ENCODE measurements at regions not wholly inside any gene's neighbourhood (a gene's known extent, or its start where the extent isn't known, plus 50 kb on each side); places are given as distances from the start of the nearest gene placed in this dataset.

DNA sequence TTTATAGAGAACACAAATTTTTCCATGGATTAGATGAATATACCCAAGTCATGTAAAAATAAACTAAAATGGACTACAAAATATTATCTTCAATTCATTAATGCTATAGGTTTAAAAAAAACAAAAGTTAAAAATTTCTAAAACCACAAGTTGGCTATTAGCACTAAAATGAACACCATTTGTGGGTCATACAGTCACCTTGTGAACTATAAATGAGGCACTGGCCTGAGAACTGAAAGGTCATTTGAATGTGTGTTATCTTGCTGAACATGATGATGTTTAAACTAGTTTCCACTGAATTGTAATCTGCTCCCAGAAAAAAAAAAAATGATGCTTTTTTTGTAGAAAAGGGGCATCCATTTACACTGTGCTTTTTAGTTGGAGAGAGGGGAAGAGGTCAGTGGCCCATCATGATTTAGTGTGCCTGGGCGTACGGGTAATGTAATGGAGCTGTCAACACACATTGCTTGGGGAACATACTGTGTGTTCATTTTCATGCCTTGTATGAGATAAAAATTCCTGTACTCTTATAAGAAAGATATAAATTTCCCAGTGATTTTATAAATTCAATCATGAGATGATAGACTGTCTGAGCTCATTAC is 96.6 kb upstream of the FKBP1C start:
- no peaks in the 10 kb centered on the region for H3K27me3 ChIP-seq (ENCODE audit: insufficient read depth, low read length, poor library complexity)
- no peak overlapping the region for H2AFZ ChIP-seq (ENCODE audit: low read depth, low read length)
- H3K4me3 ChIP-seq (ENCODE audit: low read depth in 1 of 2, low read length in 2 of 2): no peak overlapping the region
- no peaks in the 10 kb centered on the region for H3K79me2 ChIP-seq (ENCODE audit: insufficient read depth, low read length)
- no peaks in the 10 kb centered on the region for H3K36me3 ChIP-seq (ENCODE audit: insufficient read depth, low read length)
- H3K4me2 ChIP-seq (ENCODE audit: insufficient read depth, low read length): no peak overlapping the region
- H4K20me1 ChIP-seq (ENCODE audit: insufficient read depth, low read length): no peaks in the 10 kb centered on the region
- no peak for DNase-seq
- no peak for ATAC-seq (ENCODE audit: insufficient read depth, low read depth)
- no peak overlapping the region for H3K27ac ChIP-seq (ENCODE audit: low read length)
- TF ChIP-seq, protein P1, sequence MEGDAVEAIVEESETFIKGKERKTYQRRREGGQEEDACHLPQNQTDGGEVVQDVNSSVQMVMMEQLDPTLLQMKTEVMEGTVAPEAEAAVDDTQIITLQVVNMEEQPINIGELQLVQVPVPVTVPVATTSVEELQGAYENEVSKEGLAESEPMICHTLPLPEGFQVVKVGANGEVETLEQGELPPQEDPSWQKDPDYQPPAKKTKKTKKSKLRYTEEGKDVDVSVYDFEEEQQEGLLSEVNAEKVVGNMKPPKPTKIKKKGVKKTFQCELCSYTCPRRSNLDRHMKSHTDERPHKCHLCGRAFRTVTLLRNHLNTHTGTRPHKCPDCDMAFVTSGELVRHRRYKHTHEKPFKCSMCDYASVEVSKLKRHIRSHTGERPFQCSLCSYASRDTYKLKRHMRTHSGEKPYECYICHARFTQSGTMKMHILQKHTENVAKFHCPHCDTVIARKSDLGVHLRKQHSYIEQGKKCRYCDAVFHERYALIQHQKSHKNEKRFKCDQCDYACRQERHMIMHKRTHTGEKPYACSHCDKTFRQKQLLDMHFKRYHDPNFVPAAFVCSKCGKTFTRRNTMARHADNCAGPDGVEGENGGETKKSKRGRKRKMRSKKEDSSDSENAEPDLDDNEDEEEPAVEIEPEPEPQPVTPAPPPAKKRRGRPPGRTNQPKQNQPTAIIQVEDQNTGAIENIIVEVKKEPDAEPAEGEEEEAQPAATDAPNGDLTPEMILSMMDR (IDR thresholded peaks at IDR 0.05; ENCODE audit: borderline replicate concordance, extremely low read depth, low read length, poor library complexity, severe bottlenecking): no peak
- no peak for TF ChIP-seq EZH2 (IDR thresholded peaks at IDR 0.05; ENCODE audit: borderline replicate concordance, low read depth, low read length, severe bottlenecking)
- H3K4me1 ChIP-seq (ENCODE audit: insufficient read depth, low read length): no peaks in the 10 kb centered on the region
- H3K9ac ChIP-seq (ENCODE audit: low read depth, low read length): no peak overlapping the region
- no peaks in the 10 kb centered on the region for H3K9me3 ChIP-seq (ENCODE audit: insufficient read depth, low read length, severe bottlenecking)

DNA sequence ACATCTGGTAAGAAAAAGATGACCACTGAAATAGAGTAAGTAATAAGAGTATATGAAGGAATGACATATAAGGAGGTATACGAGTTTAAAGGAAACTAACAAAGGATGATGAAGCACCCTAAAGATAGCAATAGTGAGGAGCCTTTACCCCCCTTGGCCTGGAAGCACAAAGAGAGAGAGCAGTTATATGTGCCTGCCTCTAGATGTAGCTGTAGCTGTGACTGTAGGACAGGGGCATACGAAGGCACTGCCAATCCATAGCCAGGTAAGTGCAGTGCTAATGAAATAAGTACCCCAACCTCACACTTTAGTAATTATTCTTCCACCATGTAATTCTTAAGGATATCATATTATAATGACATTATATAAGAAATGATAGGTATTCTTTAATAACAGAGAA is 90.1 kb upstream of the FKBP1C start:
- DNase-seq: no peak
- no peak overlapping the region for H3K9ac ChIP-seq (ENCODE audit: low read depth, low read length)
- H3K79me2 ChIP-seq (ENCODE audit: insufficient read depth, low read length): no peaks in the 10 kb centered on the region
- TF ChIP-seq EZH2 (IDR thresholded peaks at IDR 0.05; ENCODE audit: borderline replicate concordance, low read depth, low read length, severe bottlenecking): no peak
- TF ChIP-seq, protein P1 (IDR thresholded peaks at IDR 0.05; ENCODE audit: borderline replicate concordance, extremely low read depth, low read length, poor library complexity, severe bottlenecking): no peak
- H3K36me3 ChIP-seq (ENCODE audit: insufficient read depth, low read length): no peaks in the 10 kb centered on the region
- H3K27me3 ChIP-seq (ENCODE audit: insufficient read depth, low read length, poor library complexity): no peaks in the 10 kb centered on the region
- H2AFZ ChIP-seq (ENCODE audit: low read depth, low read length): no peak overlapping the region
- no peak overlapping the region for H3K4me3 ChIP-seq (ENCODE audit: low read depth in 1 of 2, low read length in 2 of 2)
- no peaks in the 10 kb centered on the region for H4K20me1 ChIP-seq (ENCODE audit: insufficient read depth, low read length)
- ATAC-seq (ENCODE audit: insufficient read depth, low read depth): no peak
- H3K9me3 ChIP-seq (ENCODE audit: insufficient read depth, low read length, severe bottlenecking): no peaks in the 10 kb centered on the region
- no peaks in the 10 kb centered on the region for H3K4me1 ChIP-seq (ENCODE audit: insufficient read depth, low read length)
- no peak overlapping the region for H3K27ac ChIP-seq (ENCODE audit: low read length)
- no peak overlapping the region for H3K4me2 ChIP-seq (ENCODE audit: insufficient read depth, low read length)

DNA sequence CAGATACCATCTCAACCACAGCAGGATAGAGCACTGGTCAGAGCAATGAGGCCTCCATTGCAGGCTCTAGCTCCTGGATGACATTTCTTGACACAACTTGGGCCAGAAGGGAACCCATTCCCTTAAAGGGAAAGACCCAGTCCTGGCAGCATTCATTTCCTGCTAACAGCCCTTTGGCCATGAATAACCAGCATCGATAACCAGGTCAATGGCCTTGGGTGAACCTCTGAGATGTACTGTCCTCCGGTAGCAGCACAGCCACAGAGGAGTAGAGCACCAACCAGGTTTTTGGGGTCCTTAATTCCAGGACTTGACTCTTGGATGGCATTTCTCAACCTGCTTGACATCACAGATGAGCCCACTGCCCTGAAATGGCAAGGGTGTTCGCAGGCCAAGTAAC is 71.2 kb upstream of the FKBP1C start:
- Histone ChIP-seq H3K4me3 (ENCODE audit: low read depth in 1 of 2, low read length in 2 of 2) (no peak overlapping the region), H3K9me3 (ENCODE audit: insufficient read depth, low read length, severe bottlenecking) (no peaks in the 10 kb centered on the region), H4K20me1 (ENCODE audit: insufficient read depth, low read length) (no peaks in the 10 kb centered on the region), H3K4me1 (ENCODE audit: insufficient read depth, low read length) (no peaks in the 10 kb centered on the region), H3K4me2 (ENCODE audit: insufficient read depth, low read length) (no peak overlapping the region), H3K27ac (ENCODE audit: low read length) (no peak overlapping the region), H3K9ac (ENCODE audit: low read depth, low read length) (no peak overlapping the region), H3K27me3 (ENCODE audit: insufficient read depth, low read length, poor library complexity) (no peaks in the 10 kb centered on the region), H3K36me3 (ENCODE audit: insufficient read depth, low read length) (no peaks in the 10 kb centered on the region), H3K79me2 (ENCODE audit: insufficient read depth, low read length) (no peaks in the 10 kb centered on the region), H2AFZ (ENCODE audit: low read depth, low read length) (no peak overlapping the region)
- no peak for TF ChIP-seq EZH2 (IDR thresholded peaks at IDR 0.05; ENCODE audit: borderline replicate concordance, low read depth, low read length, severe bottlenecking)
- TF ChIP-seq, protein P1 (IDR thresholded peaks at IDR 0.05; ENCODE audit: borderline replicate concordance, extremely low read depth, low read length, poor library complexity, severe bottlenecking): no peak
- ATAC-seq (ENCODE audit: insufficient read depth, low read depth) (no peak), DNase-seq (no peak)
